Activated CD4-positive, alpha-beta memory T cell treated with anti-CD3 and anti-CD28 coated beads for 36 hours (primary cell): ENCODE measurements at regions not wholly inside any gene's neighbourhood (a gene's known extent, or its start where the extent isn't known, plus 50 kb on each side); places are given as distances from the start of the nearest gene placed in this dataset.

ENCODE experiments used
- CTCF ChIA-PET: fragments of 350-600 bp; sonication (Branson Sonifier 250); formaldehyde crosslinking; loops from one replicate; lab custom pipeline; 2021; ENCODE audit warnings: antibody characterized with exemption, inconsistent platforms; lab: Charles Lee
- POLR2A ChIA-PET: fragments of 350-600 bp; sonication (Branson Sonifier 250); formaldehyde crosslinking; loops from one replicate; lab custom pipeline; 2021; ENCODE audit warnings: antibody characterized with exemption; lab: Charles Lee
- DNase-seq: peaks from one replicate; pipeline ENCODE4 v3.0.0-alpha.2; 2020
- H3K27ac Mint-ChIP-seq: one replicate; pipeline ENCODE4 v1.8.0; 2021; ENCODE audit warnings: mixed read lengths
- H3K27me3 Mint-ChIP-seq: one replicate; pipeline ENCODE4 v1.8.0; 2021; ENCODE audit warnings: mixed read lengths
- H3K36me3 Mint-ChIP-seq: one replicate; pipeline ENCODE4 v1.8.0; 2021; ENCODE audit warnings: mixed read lengths
- H3K4me1 Mint-ChIP-seq: one replicate; pipeline ENCODE4 v1.8.0; 2021; ENCODE audit warnings: low read depth, mixed read lengths
- H3K4me3 Mint-ChIP-seq: one replicate; pipeline ENCODE4 v1.8.0; 2021; ENCODE audit warnings: mild to moderate bottlenecking, mixed read lengths
- H3K9me3 Mint-ChIP-seq: one replicate; pipeline ENCODE4 v1.8.0; 2021; ENCODE audit warnings: mixed read lengths
- intact Hi-C: fragments of 100-400 bp; cut with micrococcal nuclease; formaldehyde crosslinking; loops from one replicate; pipeline ENCODE4 v1.15.1; 2023

- DNase-seq = no peak
Measured at GRCh38 chr18:40911041-40911440, 1044.0 kb upstream of the PIK3C3 start.

DNA sequence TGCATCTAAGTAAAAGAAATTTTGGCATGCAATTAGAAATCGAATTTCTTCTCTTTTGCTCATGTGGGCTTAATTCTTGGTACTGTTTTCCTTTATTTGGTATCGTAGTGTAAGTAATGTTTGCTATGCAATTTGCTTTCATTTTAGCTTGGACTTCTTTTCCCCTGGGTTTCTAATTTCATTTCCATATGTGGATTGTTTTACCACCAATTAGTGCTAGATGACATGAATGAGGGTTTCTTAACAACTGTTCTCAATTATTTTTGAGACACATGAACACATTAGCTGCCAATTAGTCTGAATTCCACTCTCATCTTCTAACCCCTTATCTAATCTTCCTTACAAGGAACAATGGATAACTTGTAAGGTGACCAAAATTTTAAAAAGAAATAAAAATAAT lies 1047.2 kb upstream of the PIK3C3 start:
- H3K36me3 Mint-ChIP-seq = no peaks in the 10 kb centered on the region
- CTCF ChIA-PET = no interaction called here
- H3K9me3 Mint-ChIP-seq = peaks cover 14% of the 10 kb centered on the region
- DNase-seq = no peak
- H3K27ac Mint-ChIP-seq = no peak overlapping the region
- intact Hi-C loops = no loop called here
- no peak overlapping the region for H3K4me3 Mint-ChIP-seq
- H3K4me1 Mint-ChIP-seq = no peaks in the 10 kb centered on the region
- POLR2A ChIA-PET = no interaction called here
- no peaks in the 10 kb centered on the region for H3K27me3 Mint-ChIP-seq

More at GRCh38 chr18:40911041-40911440, 1044.0 kb upstream of the PIK3C3 start:
- Mint-ChIP-seq H3K27me3 (no peaks in the 10 kb centered on the region), H3K27ac (no peak overlapping the region), H3K4me3 (no peak overlapping the region), H3K36me3 (no peaks in the 10 kb centered on the region), H3K4me1 (no peaks in the 10 kb centered on the region), H3K9me3 (peaks cover 18% of the 10 kb centered on the region)
- POLR2A ChIA-PET = no interaction called here
- CTCF ChIA-PET = no interaction called here
- intact Hi-C loops = no loop called here

DNA sequence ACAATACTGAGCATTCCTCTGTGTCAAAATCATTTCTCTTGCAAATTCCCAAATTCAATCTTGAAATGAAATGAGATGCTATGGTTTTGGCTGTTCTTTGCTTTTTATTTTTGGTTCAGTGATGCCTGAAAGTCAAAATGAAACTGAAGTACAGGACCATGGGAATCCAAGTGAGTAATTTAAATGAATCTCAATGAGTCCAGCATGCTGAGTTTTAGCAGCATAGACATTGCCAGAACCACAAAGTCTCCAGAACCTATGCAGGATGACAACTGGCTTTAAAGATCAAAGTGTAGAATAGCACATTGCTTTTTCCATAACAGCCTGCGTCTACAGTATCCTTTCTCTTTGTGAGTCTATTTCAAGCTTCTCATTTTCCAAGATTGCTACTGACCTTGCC lies 1050.7 kb upstream of the PIK3C3 start:
- Mint-ChIP-seq H3K27ac (no peak overlapping the region), H3K9me3 (peaks cover 5% of the 10 kb centered on the region), H3K4me3 (no peak overlapping the region), H3K27me3 (no peaks in the 10 kb centered on the region), H3K36me3 (no peaks in the 10 kb centered on the region), H3K4me1 (no peaks in the 10 kb centered on the region)
- POLR2A ChIA-PET = no interaction called here
- DNase-seq = no peak
- intact Hi-C loops = no loop called here
- CTCF ChIA-PET = no interaction called here

DNA sequence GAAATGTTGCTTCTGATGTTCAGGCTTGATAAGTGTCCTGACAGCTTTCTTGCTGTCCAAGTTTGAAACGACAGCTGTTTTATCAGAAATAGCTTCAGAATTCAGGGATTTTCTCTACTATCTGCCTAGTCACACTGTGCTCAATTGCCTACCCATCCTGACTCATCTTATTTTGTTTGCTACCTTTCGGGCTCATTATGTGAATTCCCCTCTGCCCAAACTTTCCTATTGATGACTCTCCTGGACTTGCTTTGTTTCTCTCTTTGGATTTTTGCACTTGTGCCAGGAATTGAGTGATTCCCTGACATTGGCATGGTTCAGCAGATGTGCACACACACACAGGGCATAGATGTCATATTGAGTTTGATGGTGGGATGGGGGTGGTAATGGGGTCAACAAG lies 1052.6 kb upstream of the PIK3C3 start:
- CTCF ChIA-PET = no interaction called here
- H3K27ac Mint-ChIP-seq = no peak overlapping the region

DNA sequence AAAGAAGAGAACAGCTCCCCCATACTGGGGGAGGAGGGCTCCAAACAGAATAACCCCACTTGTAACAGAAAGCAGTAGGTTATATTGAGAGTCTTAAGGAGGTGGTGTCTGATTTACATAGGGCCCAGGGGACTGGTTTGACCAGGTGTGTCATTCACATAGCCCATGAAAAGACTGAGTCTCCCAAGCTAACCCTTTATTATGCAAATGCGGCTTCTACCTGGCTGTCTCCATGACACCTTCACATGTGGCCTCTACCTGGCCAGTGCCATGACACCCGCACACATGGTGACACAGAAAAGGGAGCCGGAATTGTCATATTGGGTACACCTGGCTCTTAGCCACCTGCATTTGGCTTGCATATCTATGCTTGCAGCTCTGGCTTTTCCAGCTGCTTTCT lies 1057.2 kb upstream of the PIK3C3 start:
- Mint-ChIP-seq H3K36me3 (no peaks in the 10 kb centered on the region), H3K27ac (no peak overlapping the region), H3K9me3 (peaks cover 8% of the 10 kb centered on the region), H3K4me1 (no peaks in the 10 kb centered on the region), H3K27me3 (no peaks in the 10 kb centered on the region), H3K4me3 (no peak overlapping the region)
- intact Hi-C loops = no loop called here
- CTCF ChIA-PET = no interaction called here
- DNase-seq = no peak
- POLR2A ChIA-PET = no interaction called here

More for the DNA sequence above, 1052.6 kb upstream of the PIK3C3 start:
- no peak for DNase-seq
- Mint-ChIP-seq H3K27me3 (no peaks in the 10 kb centered on the region), H3K4me3 (no peak overlapping the region), H3K9me3 (peaks cover 2% of the 10 kb centered on the region), H3K36me3 (no peaks in the 10 kb centered on the region), H3K4me1 (no peaks in the 10 kb centered on the region)
- intact Hi-C loops = no loop called here
- POLR2A ChIA-PET = no interaction called here

DNA sequence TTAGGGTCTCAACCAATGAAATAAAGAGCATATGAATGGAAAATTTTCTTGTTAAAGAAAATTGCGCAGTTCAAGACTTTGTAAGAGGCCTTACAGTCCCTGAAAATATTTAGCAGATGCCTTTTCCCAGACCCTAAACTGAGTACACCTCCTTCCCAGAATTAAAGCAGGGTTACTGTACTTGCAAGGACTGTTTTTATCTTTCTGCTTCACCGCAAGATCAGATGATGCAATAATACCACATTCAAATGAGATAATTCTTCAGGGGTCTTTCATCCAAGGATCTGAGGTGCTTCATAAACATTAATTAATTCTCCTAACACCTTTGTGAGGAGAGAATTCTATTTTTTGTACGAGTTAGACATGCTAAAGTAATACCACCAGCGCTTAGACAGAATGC lies 1071.8 kb upstream of the PIK3C3 start:
- Mint-ChIP-seq H3K27me3 (no peaks in the 10 kb centered on the region), H3K27ac (no peak overlapping the region), H3K4me1 (no peaks in the 10 kb centered on the region), H3K36me3 (no peaks in the 10 kb centered on the region), H3K4me3 (no peak overlapping the region), H3K9me3 (peaks cover 14% of the 10 kb centered on the region)
- intact Hi-C loops = no loop called here
- CTCF ChIA-PET = no interaction called here
- DNase-seq = no peak
- POLR2A ChIA-PET = no interaction called here

DNA sequence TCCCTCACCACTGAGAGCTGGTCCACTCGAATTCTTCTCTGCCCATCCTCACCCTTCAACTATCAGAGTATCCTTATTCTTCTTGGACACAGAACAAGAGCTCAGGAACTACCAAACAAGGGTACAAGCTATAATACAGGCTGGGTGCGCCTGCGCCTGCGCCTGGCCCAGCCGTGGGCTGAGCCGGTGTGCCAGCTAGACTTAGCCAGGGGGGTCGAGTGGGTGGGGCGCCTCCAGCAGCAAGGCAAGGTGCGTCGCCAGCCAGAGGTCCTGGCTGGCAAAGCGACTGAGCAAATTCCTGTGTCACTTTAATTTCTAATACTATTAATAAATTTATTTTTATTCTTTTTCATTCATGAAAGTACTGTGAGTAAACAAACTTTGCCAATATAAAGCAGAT lies 1072.6 kb upstream of the PIK3C3 start:
- no peak for DNase-seq
- Mint-ChIP-seq H3K36me3 (no peaks in the 10 kb centered on the region), H3K9me3 (peaks cover 17% of the 10 kb centered on the region), H3K27ac (no peak overlapping the region), H3K4me3 (no peak overlapping the region), H3K4me1 (no peaks in the 10 kb centered on the region), H3K27me3 (no peaks in the 10 kb centered on the region)
- intact Hi-C loops = no loop called here
- CTCF ChIA-PET = no interaction called here
- POLR2A ChIA-PET = no interaction called here

DNA sequence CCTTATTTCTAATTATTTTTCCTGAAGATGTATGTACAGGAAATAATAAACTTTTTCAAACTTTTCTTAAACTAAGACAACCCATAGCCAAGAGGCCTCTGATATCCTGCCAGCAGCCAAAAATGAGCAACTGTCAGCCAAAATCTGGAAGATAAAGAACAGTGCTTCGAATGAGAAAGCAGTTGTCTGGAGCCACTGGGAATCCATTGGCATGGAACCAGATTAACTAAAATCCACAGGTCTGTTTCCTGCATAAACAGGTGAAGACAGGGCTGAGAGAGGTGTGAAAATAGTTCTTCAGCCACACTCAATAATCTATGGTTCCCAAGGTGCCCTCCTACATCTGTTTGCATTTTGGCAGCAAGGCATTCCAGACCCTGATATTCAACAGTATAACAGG lies 1076.7 kb upstream of the PIK3C3 start:
- intact Hi-C loops = no loop called here
- DNase-seq = no peak
- H3K4me1 Mint-ChIP-seq = no peaks in the 10 kb centered on the region
- H3K27ac Mint-ChIP-seq = no peak overlapping the region
- POLR2A ChIA-PET = no interaction called here
- H3K27me3 Mint-ChIP-seq = no peaks in the 10 kb centered on the region
- CTCF ChIA-PET = no interaction called here
- H3K36me3 Mint-ChIP-seq = no peaks in the 10 kb centered on the region
- H3K9me3 Mint-ChIP-seq = peaks cover 11% of the 10 kb centered on the region
- no peak overlapping the region for H3K4me3 Mint-ChIP-seq

GRCh38 chr18:40877096-40877495 lies 1077.9 kb upstream of the PIK3C3 start:
- H3K4me1 Mint-ChIP-seq = no peaks in the 10 kb centered on the region
- DNase-seq = no peak
- H3K27me3 Mint-ChIP-seq = no peaks in the 10 kb centered on the region
- H3K27ac Mint-ChIP-seq = no peak overlapping the region
- H3K36me3 Mint-ChIP-seq = no peaks in the 10 kb centered on the region
- intact Hi-C loops = no loop called here
- CTCF ChIA-PET = no interaction called here
- peaks cover 11% of the 10 kb centered on the region for H3K9me3 Mint-ChIP-seq
- POLR2A ChIA-PET = no interaction called here
- no peak overlapping the region for H3K4me3 Mint-ChIP-seq

- no peaks in the 10 kb centered on the region for H3K27me3 Mint-ChIP-seq
- H3K4me1 Mint-ChIP-seq = no peaks in the 10 kb centered on the region
- POLR2A ChIA-PET = no interaction called here
Measured at GRCh38 chr18:40875101-40875615, 1079.9 kb upstream of the PIK3C3 start.

GRCh38 chr18:40874233-40874632 lies 1080.8 kb upstream of the PIK3C3 start:
- Mint-ChIP-seq H3K36me3 (no peaks in the 10 kb centered on the region), H3K4me1 (no peaks in the 10 kb centered on the region), H3K9me3 (peaks cover 10% of the 10 kb centered on the region), H3K27me3 (no peaks in the 10 kb centered on the region), H3K4me3 (no peak overlapping the region), H3K27ac (no peak overlapping the region)
- DNase-seq = no peak
- ChIA-PET CTCF (no interaction called here), POLR2A (no interaction called here)
- intact Hi-C loops = no loop called here

More at GRCh38 chr18:40875101-40875615, 1079.9 kb upstream of the PIK3C3 start:
- Mint-ChIP-seq H3K27ac (no peak overlapping the region), H3K4me3 (no peak overlapping the region), H3K36me3 (no peaks in the 10 kb centered on the region), H3K9me3 (peaks cover 12% of the 10 kb centered on the region)
- intact Hi-C loops = no loop called here
- CTCF ChIA-PET = no interaction called here
- DNase-seq = no peak

- H3K9me3 Mint-ChIP-seq = peaks cover 11% of the 10 kb centered on the region
- intact Hi-C loops = no loop called here
- ChIA-PET POLR2A (no interaction called here), CTCF (no interaction called here)
- H3K4me1 Mint-ChIP-seq = no peaks in the 10 kb centered on the region
- H3K36me3 Mint-ChIP-seq = no peaks in the 10 kb centered on the region
- no peak overlapping the region for H3K27ac Mint-ChIP-seq
- no peaks in the 10 kb centered on the region for H3K27me3 Mint-ChIP-seq
- DNase-seq = no peak
- no peak overlapping the region for H3K4me3 Mint-ChIP-seq
Measured at GRCh38 chr18:40868110-40868858, 1086.8 kb upstream of the PIK3C3 start.

- H3K4me3 Mint-ChIP-seq = no peak overlapping the region
- no peaks in the 10 kb centered on the region for H3K4me1 Mint-ChIP-seq
- no peaks in the 10 kb centered on the region for H3K27me3 Mint-ChIP-seq
- no peak overlapping the region for H3K27ac Mint-ChIP-seq
- intact Hi-C loops = no loop called here
- H3K36me3 Mint-ChIP-seq = no peaks in the 10 kb centered on the region
- POLR2A ChIA-PET = no interaction called here
- no peak for DNase-seq
- CTCF ChIA-PET = no interaction called here
- peaks cover 11% of the 10 kb centered on the region for H3K9me3 Mint-ChIP-seq
Measured at GRCh38 chr18:40867459-40867858, 1087.6 kb upstream of the PIK3C3 start.
